Tibial nerve (tissue), 4 donors: ENCODE measurements at regions not wholly inside any gene's neighbourhood (a gene's known extent, or its start where the extent isn't known, plus 50 kb on each side); places are given as distances from the start of the nearest gene placed in this dataset.
"Not testable (repeated sequence)": the region's sequence is repeated elsewhere in the genome, so short reads cannot be mapped to it uniquely, and the experiment has no call there.

Source experiments
- DNase-seq, 2 donors: peaks; one replicate each; pipeline ENCODE4 v3.0.0-alpha.2; 2019; ENCODE audit warnings: low spot score in 2 of 2
- H3K27ac ChIP-seq, 4 donors: fragments of 200-600 bp; sonication (generic) in 3 of 4; one replicate each; pipeline ENCODE4 v1.5.1; 2017 to 2019; ENCODE audit warnings: mild to moderate bottlenecking in 1 of 4
- H3K27me3 ChIP-seq, 2 donors: fragments of 200-600 bp; sonication (generic) in 1 of 2; one replicate each; pipeline versions ENCODE4 v1.5.1 to v1.6.0; 2017 to 2019
- H3K36me3 ChIP-seq, 3 donors: fragments of 200-600 bp; sonication (generic); one replicate each; pipeline ENCODE4 v1.5.1; 2018 to 2019
- H3K4me1 ChIP-seq, 4 donors: fragments of 200-600 bp; sonication (generic) in 3 of 4; one replicate each; pipeline ENCODE4 v1.5.1; 2017 to 2019
- H3K4me3 ChIP-seq, 4 donors: fragments of 200-600 bp; sonication (generic) in 3 of 4; one replicate each; pipeline ENCODE4 v1.5.1; 2017 to 2019; ENCODE audit warnings: mild to moderate bottlenecking in 1 of 4, moderate library complexity in 1 of 4
- H3K9me3 ChIP-seq, 4 donors: fragments of 200-600 bp; sonication (generic) in 3 of 4; one replicate each; pipeline ENCODE4 v1.5.1; 2017 to 2019
- CTCF ChIP-seq, 5 experiments: fragments of 200-600 bp in 3 of 5; fragments of 450-650 bp in 2 of 5; sonication (generic) in 3 of 5; IDR thresholded peaks; one replicate each; pipeline ENCODE4 v1.5.1; 2016 to 2019; ENCODE audit warnings: antibody characterized with exemption in 5 of 5, mild to moderate bottlenecking in 3 of 5, moderate library complexity in 2 of 5
- EP300 ChIP-seq, 2 donors: sonication (generic); formaldehyde crosslinking; IDR thresholded peaks; one replicate each; pipeline ENCODE4 v1.6.1; 2017; ENCODE audit warnings: antibody characterized with exemption in 2 of 2, mild to moderate bottlenecking in 1 of 2
- POLR2A ChIP-seq, 2 donors: fragments of 450-650 bp; IDR thresholded peaks; one replicate each; pipeline ENCODE4 v1.6.1; 2017; ENCODE audit warnings: antibody characterized with exemption in 2 of 2, mild to moderate bottlenecking in 2 of 2, moderate library complexity in 2 of 2
- WGBS, 2 donors: methylation state at CpG; one replicate each; pipeline ENCODE4 v1.1.5; 2018; 5-methylcytosine and 5-hydroxymethylcytosine counted together

GRCh38 chr2:95754819-95755563 lies 163.2 kb downstream of the TRIM43 start:
- not testable (repeated sequence) for H3K9me3 ChIP-seq, H3K4me3 ChIP-seq, DNase-seq, H3K27me3 ChIP-seq, H3K4me1 ChIP-seq, H3K36me3 ChIP-seq, H3K27ac ChIP-seq
- 54 to 71% methylated on average over 12 to 13 of the region's 15 CpGs for WGBS, 2 donors

GRCh38 chr2:95755956-95756669 lies 164.3 kb downstream of the TRIM43 start:
- not testable (repeated sequence) for H3K27me3 ChIP-seq, DNase-seq, H3K4me3 ChIP-seq, H3K36me3 ChIP-seq, H3K27ac ChIP-seq, H3K4me1 ChIP-seq, H3K9me3 ChIP-seq
- WGBS, 2 donors = 76 to 80% methylated on average over 7 of the region's 7 CpGs

- WGBS, 2 donors = 50% methylated on average over 2 of the region's 2 CpGs
- TF ChIP-seq EP300 (IDR thresholded peaks at IDR 0.05) (no peak), POLR2A (IDR thresholded peaks at IDR 0.05) (no peak), CTCF (IDR thresholded peaks at IDR 0.05) (no peak)
- no peak overlapping the region for H3K27ac ChIP-seq
- H3K4me3 ChIP-seq = no peak overlapping the region
- no peaks in the 10 kb centered on the region for H3K4me1 ChIP-seq
- H3K27me3 ChIP-seq = no peaks in the 10 kb centered on the region
- no peak for DNase-seq
- H3K9me3 ChIP-seq = no peaks in the 10 kb centered on the region
- no peaks in the 10 kb centered on the region for H3K36me3 ChIP-seq
These were observed 166.2 kb downstream of the TRIM43 start for GRCh38 chr2:95757988-95758387.

- WGBS, 2 donors = 85 to 90% methylated on average over 4 of the region's 4 CpGs
- Histone ChIP-seq H3K36me3 (no peaks in the 10 kb centered on the region), H3K9me3 (no peaks in the 10 kb centered on the region), H3K4me1 (no peaks in the 10 kb centered on the region), H3K4me3 (no peak overlapping the region), H3K27me3 (no peaks in the 10 kb centered on the region), H3K27ac (no peak overlapping the region)
- no peak for DNase-seq
- TF ChIP-seq EP300 (IDR thresholded peaks at IDR 0.05) = no peak
- no peak for TF ChIP-seq POLR2A (IDR thresholded peaks at IDR 0.05)
- TF ChIP-seq CTCF (IDR thresholded peaks at IDR 0.05) = no peak
These were observed 167.9 kb downstream of the TRIM43 start for GRCh38 chr2:95759481-95760246.

GRCh38 chr2:95760806-95761525 lies 169.2 kb downstream of the TRIM43 start:
- H3K27me3 ChIP-seq = no peaks in the 10 kb centered on the region
- H3K27ac ChIP-seq = peak overlapping the region in 1 of 4 donors; percentile 41
- H3K9me3 ChIP-seq = no peaks in the 10 kb centered on the region
- DNase-seq = no peak
- H3K4me1 ChIP-seq = no peaks in the 10 kb centered on the region
- no peaks in the 10 kb centered on the region for H3K36me3 ChIP-seq
- H3K4me3 ChIP-seq = no peak overlapping the region
- WGBS, 2 donors = 64 to 67% methylated on average over 6 to 11 of the region's 11 CpGs
- no peak for TF ChIP-seq CTCF (IDR thresholded peaks at IDR 0.05)
- peak in 1 of 2 donors; percentile 21 for TF ChIP-seq EP300 (IDR thresholded peaks at IDR 0.05)
- TF ChIP-seq POLR2A (IDR thresholded peaks at IDR 0.05) = no peak
